HCT116 (cell line): ENCODE measurements at regions not wholly inside any gene's neighbourhood (a gene's known extent, or its start where the extent isn't known, plus 50 kb on each side); places are given as distances from the start of the nearest gene placed in this dataset.

ENCODE experiments used
- ATAC-seq: fragments of 200-7000 bp; cut with Tn5 transposase; 2 replicates; pipeline ENCODE4 v1.9.1; 2020; ENCODE audit warnings: mild to moderate bottlenecking, moderate library complexity
- BruUV-seq: library from RNA; stranded (reverse); fragments of 400-500 nt; replicated peaks from 2 replicates; lab custom pipeline; 2021; lab: Mats Ljungman, UMichigan
- CTCF ChIA-PET: fragments of 300-600 bp; sonication (Branson Sonifier 250); formaldehyde crosslinking; loops from one replicate; lab custom pipeline; 2021; ENCODE audit warnings: antibody characterized with exemption; lab: Charles Lee
- POLR2A ChIA-PET: fragments of 300-600, 350-600 bp; sonication (Branson Sonifier 250); formaldehyde crosslinking; loops from one replicate; lab custom pipeline; 2021; ENCODE audit warnings: antibody characterized with exemption; lab: Charles Lee
- RAD21 ChIA-PET, 2 experiments: fragments of 300-600 bp; sonication (Branson Sonifier 250); formaldehyde crosslinking; loops; one replicate each; lab custom pipeline; 2023; ENCODE audit warnings: low total read pairs in 2 of 2; ENCODE audit not compliant: uncharacterized antibody in 2 of 2, unreplicated experiment in 2 of 2, low non-redundant PET in 1 of 2; lab: Charles Lee
- DNase-seq: peaks from one replicate; pipeline ENCODE4 v3.0.0-alpha.2; 2010; ENCODE audit warnings: low read depth, low spot score
- H2AFZ ChIP-seq: fragments of 200-600 bp; shearing (Covaris generic), sonication (generic); 2 replicates; pipeline ENCODE4 v1.6.1; 2017; ENCODE audit warnings: low read depth, mixed run types, mixed read lengths, antibody characterized with exemption, low read length; ENCODE audit not compliant: poor library complexity, severe bottlenecking
- H3K27ac ChIP-seq: 2 replicates; pipeline ENCODE4 v1.5.1; 2012; ENCODE audit warnings: low read depth, low read length
- H3K27me3 ChIP-seq: fragments of 200-600 bp; sonication (generic); 2 replicates; pipeline ENCODE4 v1.6.1; 2016; ENCODE audit warnings: mixed run types, low read length, mixed read lengths; ENCODE audit not compliant: insufficient read depth
- H3K36me3 ChIP-seq, 2 experiments: fragments of 200-500 bp in 1 of 2; fragments of 200-600 bp in 1 of 2; sonication (Bioruptor generic) in 1 of 2; sonication (generic) in 1 of 2; 2 replicates each; pipeline versions ENCODE4 v1.5.1 to v1.6.1; 2014 to 2016; ENCODE audit warnings: low read length in 2 of 2, inconsistent platforms in 1 of 2, mixed read lengths in 1 of 2, mixed run types in 1 of 2; ENCODE audit not compliant: insufficient read depth in 2 of 2, control insufficient read depth in 1 of 2
- H3K4me1 ChIP-seq, 2 experiments: fragments of 200-600 bp in 1 of 2; sonication (generic) in 1 of 2; 2 replicates each; pipeline versions ENCODE4 v1.5.1 to v1.6.1; 2012 to 2017; ENCODE audit warnings: low read length in 2 of 2, inconsistent platforms in 1 of 2, mild to moderate bottlenecking in 1 of 2, mixed read lengths in 1 of 2, mixed run types in 1 of 2, moderate library complexity in 1 of 2; ENCODE audit not compliant: insufficient read depth in 2 of 2, control insufficient read depth in 1 of 2
- H3K4me2 ChIP-seq: fragments of 200-600 bp; sonication (generic); 2 replicates; pipeline ENCODE4 v1.6.1; 2017; ENCODE audit warnings: mixed run types, low read length, mixed read lengths
- H3K4me3 ChIP-seq, 2 experiments: fragments of 200-600 bp in 1 of 2; sonication (generic) in 1 of 2; replicated peaks in 1 of 2; 2 replicates each; pipeline ENCODE4 v1.5.1; 2011 to 2016; ENCODE audit warnings: low read length in 2 of 2, control low read depth in 1 of 2, low read depth in 1 of 2, mild to moderate bottlenecking in 1 of 2, mixed read lengths in 1 of 2, mixed run types in 1 of 2
- H3K79me2 ChIP-seq: fragments of 200-600 bp; sonication (generic); 2 replicates; pipeline ENCODE4 v1.6.1; 2017; ENCODE audit warnings: mild to moderate bottlenecking, mixed run types, low read length, moderate library complexity, mixed read lengths; ENCODE audit not compliant: insufficient read depth
- H3K9ac ChIP-seq: fragments of 200-600 bp; sonication (generic); 2 replicates; pipeline ENCODE4 v1.6.1; 2016; ENCODE audit warnings: low read length, mixed read lengths
- H3K9me2 ChIP-seq: fragments of 200-600 bp; sonication (generic), shearing (Covaris generic); 2 replicates; pipeline ENCODE4 v1.6.1; 2017; ENCODE audit warnings: mixed run types, mild to moderate bottlenecking, moderate library complexity; ENCODE audit not compliant: insufficient read depth
- H3K9me3 ChIP-seq, 2 experiments: fragments of 200-500 bp in 1 of 2; fragments of 200-600 bp in 1 of 2; sonication (Bioruptor generic) in 1 of 2; sonication (generic) in 1 of 2; 2 replicates each; pipeline ENCODE4 v1.6.1; 2014 to 2017; ENCODE audit warnings: low read length in 2 of 2, mixed read lengths in 2 of 2, inconsistent platforms in 1 of 2, low read depth in 1 of 2, mild to moderate bottlenecking in 1 of 2, mixed run types in 1 of 2, moderate library complexity in 1 of 2; ENCODE audit not compliant: control insufficient read depth in 1 of 2, insufficient read depth in 1 of 2
- H4K20me1 ChIP-seq: fragments of 200-600 bp; sonication (generic), shearing (Covaris generic); 2 replicates; pipeline ENCODE4 v1.6.1; 2017; ENCODE audit warnings: mixed run types, mild to moderate bottlenecking, moderate library complexity; ENCODE audit not compliant: insufficient read depth
- ATF3 ChIP-seq: IDR thresholded peaks from 2 replicates; pipeline ENCODE4 v1.6.1; 2012
- CBX3 ChIP-seq: IDR thresholded peaks from 2 replicates; pipeline ENCODE4 v1.6.1; 2012; ENCODE audit warnings: low read depth
- CEBPB ChIP-seq: IDR thresholded peaks from 2 replicates; pipeline ENCODE4 v1.6.1; 2012; ENCODE audit warnings: low read depth
- EGR1 ChIP-seq: IDR thresholded peaks from 2 replicates; pipeline ENCODE4 v1.6.1; 2012; ENCODE audit warnings: low read depth
- ELF1 ChIP-seq: IDR thresholded peaks from 2 replicates; pipeline ENCODE4 v1.6.1; 2012; ENCODE audit warnings: low read depth, borderline replicate concordance
- EZH2 ChIP-seq: fragments of 200-600 bp; sonication (generic); IDR thresholded peaks from 2 replicates; pipeline ENCODE4 v1.6.1; 2017; ENCODE audit warnings: antibody characterized with exemption, mixed run types
- EZH2phosphoT487 ChIP-seq: fragments of 200-600 bp; IDR thresholded peaks from 2 replicates; pipeline ENCODE4 v1.6.1; 2018; ENCODE audit warnings: antibody characterized with exemption, borderline replicate concordance
- FOSL1 ChIP-seq: IDR thresholded peaks from 2 replicates; pipeline ENCODE4 v1.6.1; 2012; ENCODE audit warnings: low read depth
- JUND ChIP-seq: IDR thresholded peaks from 2 replicates; pipeline ENCODE4 v1.6.1; 2012
- POLR2AphosphoS5 ChIP-seq: IDR thresholded peaks from 2 replicates; pipeline ENCODE4 v1.6.1; 2011; ENCODE audit warnings: mild to moderate bottlenecking, low read depth, low read length, moderate library complexity
- RAD21 ChIP-seq: IDR thresholded peaks from 2 replicates; pipeline ENCODE4 v1.6.1; 2012; ENCODE audit warnings: low read depth, mild to moderate bottlenecking
- REST ChIP-seq: IDR thresholded peaks from 2 replicates; pipeline ENCODE4 v1.6.1; 2012; ENCODE audit warnings: low read depth
- SIN3A ChIP-seq: IDR thresholded peaks from 2 replicates; pipeline ENCODE4 v1.6.1; 2012; ENCODE audit warnings: low read depth
- SP1 ChIP-seq: IDR thresholded peaks from 2 replicates; pipeline ENCODE4 v1.6.1; 2012; ENCODE audit warnings: low read depth
- SRF ChIP-seq: IDR thresholded peaks from 2 replicates; pipeline ENCODE4 v1.6.1; 2012; ENCODE audit warnings: low read depth
- TCF7L2 ChIP-seq: IDR thresholded peaks from 2 replicates; pipeline ENCODE4 v1.7.0; 2011; ENCODE audit warnings: borderline replicate concordance, inconsistent platforms; ENCODE audit not compliant: insufficient read depth, insufficient read length; ENCODE audit errors: extremely low read depth
- YY1 ChIP-seq: IDR thresholded peaks from 2 replicates; pipeline ENCODE4 v1.6.1; 2011; ENCODE audit warnings: low read length, low read depth, moderate library complexity, mild to moderate bottlenecking; ENCODE audit not compliant: insufficient replicate concordance; ENCODE audit errors: extremely low read depth
- ZBTB33 ChIP-seq: IDR thresholded peaks from 2 replicates; pipeline ENCODE4 v1.6.1; 2011; ENCODE audit warnings: mild to moderate bottlenecking, low read length, moderate library complexity; ENCODE audit not compliant: insufficient replicate concordance; ENCODE audit errors: extremely low read depth
- ZFX ChIP-seq: fragments of 450-650 bp; IDR thresholded peaks from 2 replicates; pipeline ENCODE4 v1.6.1; 2017
- ZNF274 ChIP-seq: fragments of 200-500 bp; sonication (Bioruptor generic); IDR thresholded peaks from 2 replicates; pipeline ENCODE4 v1.6.1; 2014; ENCODE audit warnings: mild to moderate bottlenecking, low read depth, low read length, inconsistent platforms
- intact Hi-C: fragments of 100-400 bp; cut with micrococcal nuclease; formaldehyde crosslinking; loops from 2 replicates; pipeline ENCODE4 v1.10.0; 2022

GRCh38 chr3:107055181-107055942 lies 321.9 kb upstream of the CCDC54 start:
- H3K79me2 ChIP-seq, result no peaks in the 10 kb centered on the region
- H3K4me1 ChIP-seq, result no peaks in the 10 kb centered on the region
- H3K9ac ChIP-seq, result no peak overlapping the region
- peak overlapping the region; percentile 0 for H2AFZ ChIP-seq
- RAD21 ChIA-PET, result no interaction called here
- no peak overlapping the region for H3K4me2 ChIP-seq
- H3K9me3 ChIP-seq, result no peaks in the 10 kb centered on the region
- H4K20me1 ChIP-seq, result no peaks in the 10 kb centered on the region
- no peak overlapping the region for H3K4me3 ChIP-seq
- ATAC-seq (no peak), DNase-seq (no peak)
- intact Hi-C loops, result no loop called here
- H3K9me2 ChIP-seq, result no peaks in the 10 kb centered on the region
- no peaks in the 10 kb centered on the region for H3K36me3 ChIP-seq
- H3K27ac ChIP-seq, result no peak overlapping the region
- CTCF ChIA-PET, result interaction anchor here (1.7 kb wide), 1 partner anchor 9 kb away, joined by 6 read pairs; no protein-coding TSS in a partner anchor
- BruUV-seq, result no TSS peak
- POLR2A ChIA-PET, result no interaction called here
- H3K27me3 ChIP-seq, result no peaks in the 10 kb centered on the region
- TF ChIP-seq CBX3 (no peak), CEBPB (no peak), FOSL1 (no peak), EZH2phosphoT487 (no peak), TCF7L2 (no peak), ZNF274 (no peak), SP1 (no peak), REST (no peak), POLR2AphosphoS5 (no peak), ELF1 (no peak), JUND (no peak), YY1 (no peak), SIN3A (no peak), SRF (no peak), ATF3 (no peak), ZFX (no peak), ZBTB33 (no peak), RAD21 (no peak), EZH2 (no peak), EGR1 (no peak)
